ENCODE measurements at regions not wholly inside any gene's neighbourhood (a gene's known extent, or its start where the extent isn't known, plus 50 kb on each side); places are given as distances from the start of the nearest gene placed in this dataset.

DNA sequence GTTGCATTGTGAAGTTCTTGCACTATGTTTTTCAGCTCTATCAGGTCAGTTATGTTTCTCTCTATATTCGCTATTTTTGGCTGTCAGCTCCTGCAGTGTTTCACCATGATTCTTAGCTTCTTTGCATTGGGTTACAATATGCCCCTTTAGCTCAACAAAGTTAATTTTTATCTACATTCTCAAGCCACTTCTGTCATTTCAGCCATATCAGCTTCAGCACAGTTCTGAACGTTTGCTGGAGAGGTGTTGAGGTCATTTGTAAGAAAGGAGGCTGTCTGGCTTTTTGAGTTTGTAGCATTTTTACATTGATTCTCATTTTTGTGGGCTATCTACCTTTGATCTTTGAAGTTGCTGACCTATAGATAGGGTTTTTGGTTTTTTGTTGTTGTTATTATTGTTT lies 573.2 kb upstream of the RGS18 start:
- no peak for TF ChIP-seq EP300 (IDR thresholded peaks at IDR 0.05)
- no peak for TF ChIP-seq POLR2AphosphoS5 (IDR thresholded peaks at IDR 0.05)

Measured in upper lobe of left lung (tissue), 4 donors.